Upper lobe of left lung (tissue), 6 donors: ENCODE measurements at regions not wholly inside any gene's neighbourhood (a gene's known extent, or its start where the extent isn't known, plus 50 kb on each side); places are given as distances from the start of the nearest gene placed in this dataset.
A peak's percentile ranks its signal among the peaks of the same experiment; 100 is the strongest.

Source experiments
- ATAC-seq, 2 donors: fragments of 200-7000 bp; cut with Tn5 transposase; one replicate each; pipeline ENCODE4 v1.9.1; 2022; ENCODE audit warnings: mild to moderate bottlenecking in 2 of 2, moderate library complexity in 2 of 2; ENCODE audit not compliant: low FRiP score in 2 of 2
- DNase-seq, 2 donors: peaks; one replicate each; pipeline ENCODE4 v3.0.0-alpha.2; 2019 to 2020
- H3K27ac ChIP-seq, 4 donors: fragments of 200-600 bp; sonication (generic); one replicate each; pipeline ENCODE4 v1.5.1; 2016 to 2019
- H3K27me3 ChIP-seq, 4 donors: fragments of 200-600 bp; sonication (generic); one replicate each; pipeline ENCODE4 v1.5.1; 2017 to 2019
- H3K36me3 ChIP-seq, 4 donors: fragments of 200-600 bp; sonication (generic); one replicate each; pipeline ENCODE4 v1.5.1; 2016 to 2019
- H3K4me1 ChIP-seq, 4 donors: fragments of 200-600 bp; sonication (generic); one replicate each; pipeline ENCODE4 v1.5.1; 2018 to 2019
- H3K4me3 ChIP-seq, 4 donors: fragments of 200-600 bp; sonication (generic); one replicate each; pipeline ENCODE4 v1.5.1; 2017 to 2019; ENCODE audit warnings: mild to moderate bottlenecking in 2 of 4, moderate library complexity in 1 of 4
- H3K9me3 ChIP-seq, 4 donors: fragments of 200-600 bp; sonication (generic); one replicate each; pipeline ENCODE4 v1.5.1; 2018 to 2019
- EP300 ChIP-seq, 4 donors: sonication (generic); formaldehyde crosslinking; IDR thresholded peaks; one replicate each; pipeline ENCODE4 v1.5.1; 2017; ENCODE audit warnings: antibody characterized with exemption in 4 of 4, control low read depth in 2 of 4
- POLR2A ChIP-seq, 4 donors: fragments of 450-650 bp; IDR thresholded peaks; one replicate each; pipeline ENCODE4 v1.5.1; 2016 to 2017; ENCODE audit warnings: antibody characterized with exemption in 4 of 4, mild to moderate bottlenecking in 2 of 4
- POLR2AphosphoS5 ChIP-seq, 2 donors: sonication (generic); formaldehyde crosslinking; IDR thresholded peaks; one replicate each; pipeline ENCODE4 v1.5.1; 2017; ENCODE audit warnings: antibody characterized with exemption in 2 of 2
- WGBS, 2 donors: methylation state at CpG; one replicate each; pipeline ENCODE4 v1.1.5; 2017 to 2018; 5-methylcytosine and 5-hydroxymethylcytosine counted together
- TF ChIP-seq, protein P1 (sequence below), 6 experiments: fragments of 450-650 bp in 4 of 6; fragments of 200-600 bp in 2 of 6; sonication (generic) in 2 of 6; IDR thresholded peaks; one replicate each; pipeline ENCODE4 v1.5.1; 2016 to 2019; ENCODE audit warnings: antibody characterized with exemption in 6 of 6
- donor health status: DM: no; HTN: no; CAD: no; lungs with moderate emphysema.
- donor health status: DM: no; HTN: yes; CAD: no; lungs with severe emphysema.

DNA sequence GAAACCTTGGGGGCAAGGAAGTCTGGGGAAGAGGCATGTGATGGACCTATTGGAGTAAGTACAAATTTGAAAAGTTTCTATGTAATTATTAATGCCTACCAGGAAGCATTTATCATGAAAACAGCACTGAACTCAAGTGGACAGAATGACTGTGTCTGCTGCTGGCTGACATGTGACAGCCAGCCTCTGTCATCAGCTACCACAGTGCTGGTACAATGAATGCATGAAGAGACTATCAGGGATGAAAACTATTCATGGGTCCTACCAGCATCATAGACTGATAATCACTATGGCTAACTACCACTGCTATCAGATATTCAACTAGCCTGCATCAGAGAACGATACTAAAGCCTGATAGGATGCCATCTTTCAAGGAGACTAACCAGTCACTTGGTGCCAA, 193.5 kb downstream of the RAP2B start:
- Histone ChIP-seq H3K9me3 (no peaks in the 10 kb centered on the region), H3K4me1 (peaks cover 0 to 5% (median 0%) of the 10 kb centered on the region in 4 donors), H3K27ac (no peak overlapping the region), H3K4me3 (no peak overlapping the region), H3K27me3 (no peaks in the 10 kb centered on the region), H3K36me3 (no peaks in the 10 kb centered on the region)
- ATAC-seq (no peak), DNase-seq (no peak)
- 84 to 100% methylated on average over 1 of the region's 1 CpG for WGBS, 2 donors
- no peak for TF ChIP-seq POLR2AphosphoS5 (IDR thresholded peaks at IDR 0.05)

DNA sequence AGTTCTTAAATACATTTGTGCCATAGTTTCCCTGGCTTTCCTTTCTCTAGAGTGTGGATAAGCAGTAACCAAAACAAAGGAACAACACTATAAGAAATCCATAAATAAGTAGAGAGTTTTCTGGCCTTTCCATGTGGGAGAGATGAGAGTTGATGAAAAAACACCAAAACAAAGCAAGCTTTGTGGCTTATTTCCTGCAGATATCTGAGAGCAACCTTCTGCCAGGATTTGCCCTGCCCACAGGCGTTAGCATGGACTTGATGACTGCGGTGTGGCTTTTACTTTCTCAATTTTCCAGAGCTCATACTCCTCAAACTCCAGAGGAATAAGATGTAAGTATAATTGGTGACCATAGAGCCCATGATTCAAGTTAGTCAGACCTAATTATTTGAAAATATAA, 194.9 kb downstream of the RAP2B start:
- Histone ChIP-seq H3K36me3 (no peaks in the 10 kb centered on the region), H3K9me3 (no peaks in the 10 kb centered on the region), H3K4me3 (no peak overlapping the region), H3K4me1 (peaks cover 0 to 5% (median 0%) of the 10 kb centered on the region in 4 donors), H3K27me3 (no peaks in the 10 kb centered on the region), H3K27ac (no peak overlapping the region)
- 76 to 92% methylated on average over 2 of the region's 2 CpGs for WGBS, 2 donors
- TF ChIP-seq, protein P1, sequence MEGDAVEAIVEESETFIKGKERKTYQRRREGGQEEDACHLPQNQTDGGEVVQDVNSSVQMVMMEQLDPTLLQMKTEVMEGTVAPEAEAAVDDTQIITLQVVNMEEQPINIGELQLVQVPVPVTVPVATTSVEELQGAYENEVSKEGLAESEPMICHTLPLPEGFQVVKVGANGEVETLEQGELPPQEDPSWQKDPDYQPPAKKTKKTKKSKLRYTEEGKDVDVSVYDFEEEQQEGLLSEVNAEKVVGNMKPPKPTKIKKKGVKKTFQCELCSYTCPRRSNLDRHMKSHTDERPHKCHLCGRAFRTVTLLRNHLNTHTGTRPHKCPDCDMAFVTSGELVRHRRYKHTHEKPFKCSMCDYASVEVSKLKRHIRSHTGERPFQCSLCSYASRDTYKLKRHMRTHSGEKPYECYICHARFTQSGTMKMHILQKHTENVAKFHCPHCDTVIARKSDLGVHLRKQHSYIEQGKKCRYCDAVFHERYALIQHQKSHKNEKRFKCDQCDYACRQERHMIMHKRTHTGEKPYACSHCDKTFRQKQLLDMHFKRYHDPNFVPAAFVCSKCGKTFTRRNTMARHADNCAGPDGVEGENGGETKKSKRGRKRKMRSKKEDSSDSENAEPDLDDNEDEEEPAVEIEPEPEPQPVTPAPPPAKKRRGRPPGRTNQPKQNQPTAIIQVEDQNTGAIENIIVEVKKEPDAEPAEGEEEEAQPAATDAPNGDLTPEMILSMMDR (IDR thresholded peaks at IDR 0.05) = no peak
- TF ChIP-seq POLR2AphosphoS5 (IDR thresholded peaks at IDR 0.05) (no peak), POLR2A (IDR thresholded peaks at IDR 0.05) (no peak), EP300 (IDR thresholded peaks at IDR 0.05) (no peak)
- no peak for DNase-seq
- no peak for ATAC-seq

DNA sequence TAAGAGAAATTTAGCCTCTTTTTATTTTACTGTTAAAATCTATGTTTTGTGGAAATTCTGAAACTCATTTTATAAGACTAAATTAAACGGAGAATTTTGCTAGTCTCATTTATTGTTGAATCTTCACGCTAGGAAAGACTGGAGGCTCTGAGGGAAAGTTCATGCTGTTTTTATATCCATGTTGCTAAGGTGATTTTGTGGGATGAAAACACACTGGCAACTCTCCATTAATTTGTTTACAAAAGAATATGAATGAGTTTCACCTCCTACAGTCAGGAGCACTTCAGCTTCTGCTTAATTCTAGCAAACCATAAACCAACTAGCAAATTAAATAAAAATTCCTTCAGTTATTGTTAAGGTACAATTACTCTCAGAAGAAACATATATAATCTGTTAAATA, 195.4 kb downstream of the RAP2B start:
- Histone ChIP-seq H3K4me1 (peaks cover 0 to 5% (median 0%) of the 10 kb centered on the region in 4 donors), H3K27ac (no peak overlapping the region), H3K4me3 (no peak overlapping the region), H3K9me3 (no peaks in the 10 kb centered on the region), H3K36me3 (no peaks in the 10 kb centered on the region), H3K27me3 (no peaks in the 10 kb centered on the region)
- TF ChIP-seq EP300 (IDR thresholded peaks at IDR 0.05) (no peak), POLR2AphosphoS5 (IDR thresholded peaks at IDR 0.05) (no peak), POLR2A (IDR thresholded peaks at IDR 0.05) (no peak)
- TF ChIP-seq, protein P1 (IDR thresholded peaks at IDR 0.05) = no peak
- 68 to 82% methylated on average over 2 of the region's 2 CpGs for WGBS, 2 donors
- ATAC-seq (no peak), DNase-seq (no peak)

DNA sequence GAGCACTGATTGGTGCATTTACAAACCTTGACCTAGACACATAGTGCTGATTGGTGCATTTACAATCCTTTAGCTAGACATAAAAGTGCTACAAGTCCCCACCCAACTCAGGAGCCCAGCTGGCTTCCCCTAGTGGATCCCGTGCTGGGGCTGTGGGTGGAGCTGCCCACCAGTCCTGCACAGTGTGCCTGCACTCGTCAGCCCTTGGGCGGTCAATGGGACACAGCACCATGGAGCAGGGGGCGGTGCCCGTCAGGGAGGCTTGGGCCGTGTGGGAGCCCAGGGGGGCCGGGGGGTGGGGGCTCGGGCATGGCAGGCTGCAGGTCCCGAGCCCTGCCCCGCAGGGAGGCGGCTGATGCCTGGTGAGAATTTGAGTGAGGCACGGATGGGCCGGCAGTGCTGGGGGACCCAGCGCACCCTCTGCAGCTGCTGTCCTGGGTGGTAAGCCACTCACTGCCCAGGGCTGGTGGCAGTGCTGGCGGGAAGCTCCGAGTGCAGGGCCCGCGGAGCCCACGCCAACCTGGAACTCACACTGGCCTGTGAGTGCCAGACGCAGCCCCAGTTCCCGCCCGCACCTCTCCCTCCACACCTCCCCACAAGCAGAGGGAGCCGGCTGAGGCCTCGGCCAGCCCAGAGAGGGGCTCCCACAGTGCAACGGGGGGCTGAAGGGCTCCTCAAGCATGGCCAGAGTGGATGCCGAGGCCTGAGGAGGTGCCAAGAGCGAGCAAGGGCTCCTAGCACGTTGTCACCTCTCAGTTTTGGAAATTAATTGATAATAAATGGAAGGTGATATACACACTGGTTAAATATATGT, 207.7 kb downstream of the RAP2B start:
- H3K4me1 ChIP-seq = peaks cover 0 to 3% (median 0%) of the 10 kb centered on the region in 4 donors
- H3K4me3 ChIP-seq = no peak overlapping the region
- H3K36me3 ChIP-seq = no peaks in the 10 kb centered on the region
- DNase-seq (peak in 1 of 2 donors; percentile 68), ATAC-seq (peak in 1 of 2 donors; percentile 26)
- H3K27me3 ChIP-seq = no peaks in the 10 kb centered on the region
- TF ChIP-seq, protein P1 (IDR thresholded peaks at IDR 0.05) = no peak
- TF ChIP-seq POLR2AphosphoS5 (IDR thresholded peaks at IDR 0.05) = no peak
- TF ChIP-seq POLR2A (IDR thresholded peaks at IDR 0.05) = no peak
- TF ChIP-seq EP300 (IDR thresholded peaks at IDR 0.05) = no peak
- H3K27ac ChIP-seq = no peak overlapping the region
- 92 to 94% methylated on average over 6 to 18 of the region's 28 CpGs for WGBS, 2 donors
- peaks cover 0 to 3% (median 0%) of the 10 kb centered on the region in 4 donors for H3K9me3 ChIP-seq

DNA sequence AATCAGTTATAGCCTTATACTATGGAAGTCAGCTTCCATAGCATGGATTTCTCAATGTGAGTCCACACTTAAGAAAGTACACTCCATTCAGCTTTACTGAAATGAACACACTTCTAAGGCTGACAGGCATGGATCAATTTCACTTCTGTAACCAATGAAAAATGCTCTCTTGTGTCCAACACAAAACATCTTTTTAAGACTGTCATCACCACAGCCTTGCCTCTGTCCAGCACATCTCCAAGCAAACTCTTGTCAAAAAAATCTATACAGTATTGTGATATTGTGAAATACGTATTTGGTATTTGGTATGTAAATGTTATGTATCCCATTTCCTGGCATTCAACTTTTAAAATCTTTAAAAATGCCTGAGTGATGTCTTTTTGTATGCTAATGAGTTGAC, 208.7 kb downstream of the RAP2B start:
- TF ChIP-seq, protein P1 (IDR thresholded peaks at IDR 0.05) = no peak
- no peak for TF ChIP-seq POLR2AphosphoS5 (IDR thresholded peaks at IDR 0.05)
- TF ChIP-seq EP300 (IDR thresholded peaks at IDR 0.05) = no peak
- ATAC-seq (no peak), DNase-seq (no peak)
- 61 to 92% methylated on average over 1 of the region's 1 CpG for WGBS, 2 donors
- Histone ChIP-seq H3K9me3 (no peaks in the 10 kb centered on the region), H3K4me3 (no peak overlapping the region), H3K4me1 (peaks cover 0 to 3% (median 0%) of the 10 kb centered on the region in 4 donors), H3K27ac (no peak overlapping the region), H3K27me3 (no peaks in the 10 kb centered on the region), H3K36me3 (no peaks in the 10 kb centered on the region)
